ELF-1 (cell line): ENCODE measurements at regions not wholly inside any gene's neighbourhood (a gene's known extent, or its start where the extent isn't known, plus 50 kb on each side); places are given as distances from the start of the nearest gene placed in this dataset.
A peak's percentile ranks its signal among the peaks of the same experiment; 100 is the strongest.

Experiments used
- DNase-seq: peaks from one replicate; pipeline ENCODE4 v3.0.0-alpha.2; 2016; ENCODE audit warnings: low read depth, low spot score

DNA sequence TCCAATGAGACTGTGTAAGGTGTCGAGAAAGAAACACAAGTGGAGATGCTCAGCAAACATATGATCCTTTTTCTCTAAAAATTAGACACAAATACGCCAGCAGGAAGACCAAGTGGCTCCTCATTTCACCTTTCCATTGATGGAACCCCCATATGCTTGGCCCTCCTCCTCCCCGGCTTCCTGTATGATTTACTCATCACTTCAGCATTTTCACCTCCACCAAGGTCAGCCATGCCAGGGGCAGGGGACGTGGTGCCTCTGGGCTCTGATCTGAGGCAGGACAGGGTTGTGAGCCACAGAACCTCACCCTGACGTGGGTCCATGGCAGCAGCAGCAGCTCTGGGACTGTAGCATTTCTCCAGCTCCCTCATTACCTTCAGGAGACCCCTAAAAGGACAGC lies 116.8 kb upstream of the PFKP start:
- DNase-seq = no peak

DNA sequence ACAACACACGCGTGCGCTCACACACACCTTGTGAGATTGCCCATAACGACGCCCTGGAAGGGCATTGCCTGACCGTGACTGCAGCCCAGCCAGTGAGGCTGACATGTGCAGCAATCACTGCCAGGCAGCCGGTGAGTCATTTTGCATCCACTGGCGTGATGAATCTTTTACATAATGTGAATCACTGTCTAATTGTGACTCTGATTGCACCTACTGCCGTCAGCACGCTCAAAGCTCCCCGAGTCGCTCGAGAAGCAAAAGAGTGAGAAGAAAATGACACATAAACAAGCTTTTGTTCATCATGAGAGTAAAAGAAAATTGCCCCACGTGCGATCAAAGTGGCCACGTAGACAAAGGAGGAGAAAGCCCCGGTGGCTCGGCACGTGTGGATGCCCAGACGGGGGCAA lies 117.4 kb upstream of the PFKP start:
- no peak for DNase-seq

- DNase-seq = no peak
Measured at GRCh38 chr10:2949221-2949947, 118.0 kb upstream of the PFKP start.

GRCh38 chr10:2948127-2948854 lies 119.1 kb upstream of the PFKP start:
- no peak for DNase-seq

GRCh38 chr10:2944788-2945187 lies 122.6 kb upstream of the PFKP start:
- no peak for DNase-seq

- DNase-seq = no peak
Measured at GRCh38 chr10:2943932-2944614, 123.3 kb upstream of the PFKP start.

DNA sequence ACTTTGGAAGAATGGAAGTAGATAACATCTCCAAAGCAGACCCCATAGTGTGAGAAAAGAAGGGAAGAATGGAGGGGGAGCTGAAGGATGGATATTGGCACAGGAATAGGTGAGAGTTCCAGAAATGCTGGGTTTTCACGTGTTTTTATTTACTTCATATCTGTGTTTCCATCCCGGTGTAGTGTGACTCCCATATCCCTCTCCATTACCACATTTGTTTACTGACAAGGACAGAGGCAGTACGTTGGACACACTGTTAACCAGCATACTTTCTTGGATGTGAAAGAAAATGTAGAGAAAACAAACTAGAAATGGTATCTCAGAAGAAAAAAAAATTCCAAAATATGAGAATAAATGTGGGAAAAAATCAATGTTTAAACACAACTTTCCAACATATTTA lies 124.4 kb upstream of the PFKP start:
- no peak for DNase-seq

GRCh38 chr10:2938869-2939268 lies 128.5 kb upstream of the PFKP start:
- DNase-seq = no peak

DNA sequence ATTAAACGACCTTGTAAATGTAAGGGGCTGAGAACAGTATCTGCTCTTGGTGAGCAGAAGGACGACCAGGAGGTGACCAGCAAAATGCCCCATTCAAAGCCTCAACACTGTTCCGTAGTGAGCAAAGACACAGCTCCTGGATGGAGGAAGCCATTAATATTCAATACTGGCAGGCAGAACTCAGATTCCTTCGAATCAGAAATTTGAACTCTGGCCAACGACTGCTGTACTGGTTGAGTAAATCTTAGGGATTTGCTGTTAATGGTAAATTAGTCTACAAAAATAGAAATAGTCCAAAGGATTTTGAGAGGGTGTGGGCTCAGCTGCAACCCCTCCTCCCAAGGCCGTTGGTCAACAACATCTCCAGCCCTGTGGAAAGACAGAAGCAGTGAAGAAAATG lies 130.5 kb upstream of the PFKP start:
- no peak for DNase-seq

GRCh38 chr10:2935647-2936386 lies 131.5 kb upstream of the PFKP start:
- DNase-seq = no peak

DNA sequence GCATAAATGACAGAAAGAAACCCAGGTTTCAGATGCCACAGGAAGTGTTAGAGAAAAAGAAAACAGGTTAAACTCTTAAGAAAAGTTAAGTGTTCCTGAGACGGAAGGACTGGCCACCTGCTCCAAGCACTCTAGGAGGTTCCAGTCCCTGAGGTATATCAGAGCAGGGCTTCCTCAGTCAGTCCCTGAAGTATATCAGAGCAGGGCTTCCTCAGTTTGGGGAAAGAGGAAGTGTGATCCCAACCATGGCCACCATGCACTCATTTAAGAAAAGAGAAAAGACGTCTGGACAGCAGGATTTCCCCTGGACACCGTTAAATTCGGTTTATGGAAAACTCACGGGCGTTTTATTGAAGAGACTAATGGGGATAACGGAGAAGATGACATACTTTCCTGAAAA lies 133.4 kb upstream of the PFKP start:
- no peak for DNase-seq

GRCh38 chr10:2933519-2933918 lies 133.8 kb upstream of the PFKP start:
- no peak for DNase-seq

- no peak for DNase-seq
Measured at GRCh38 chr10:2933071-2933470, 134.3 kb upstream of the PFKP start.

GRCh38 chr10:2929480-2930258 lies 137.7 kb upstream of the PFKP start:
- peak; percentile 14 for DNase-seq

GRCh38 chr10:2927958-2928840 lies 139.1 kb upstream of the PFKP start:
- peak; percentile 86 for DNase-seq

DNA sequence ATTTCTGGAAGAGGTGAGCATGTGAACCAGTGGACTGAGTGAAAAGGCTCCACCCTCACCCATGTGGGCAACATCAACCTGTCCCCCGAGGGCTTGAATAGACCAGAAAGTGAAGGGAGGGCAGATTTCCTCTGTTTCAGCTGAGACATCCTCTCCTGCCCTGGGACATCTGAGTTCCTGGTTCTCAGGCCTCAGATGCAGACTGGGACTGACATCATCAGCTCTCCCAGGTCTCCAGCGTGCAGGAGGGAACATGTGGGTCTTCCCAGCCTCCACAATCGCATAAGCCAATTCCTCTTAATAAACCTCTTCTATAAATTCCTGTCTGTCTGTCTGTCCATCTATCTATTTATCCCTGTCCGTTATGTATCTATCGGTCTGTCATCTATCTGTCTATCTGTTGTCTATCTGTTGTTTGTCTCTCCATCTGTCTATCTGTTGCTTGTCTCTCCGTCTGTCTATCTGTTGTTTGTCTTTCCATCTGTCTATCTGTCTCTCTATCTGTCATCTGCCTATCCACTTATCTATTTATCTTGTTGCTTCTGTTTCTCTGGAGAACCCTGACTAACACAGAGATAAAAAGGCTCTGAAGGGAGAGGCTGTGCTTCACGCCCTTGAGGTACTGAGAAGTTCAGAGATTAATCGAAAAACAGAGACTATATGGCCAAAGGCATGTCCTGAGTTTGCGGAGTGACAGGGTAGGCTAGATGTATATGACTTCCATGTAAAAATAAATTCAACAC lies 140.3 kb upstream of the PFKP start:
- DNase-seq = peak; percentile 16

DNA sequence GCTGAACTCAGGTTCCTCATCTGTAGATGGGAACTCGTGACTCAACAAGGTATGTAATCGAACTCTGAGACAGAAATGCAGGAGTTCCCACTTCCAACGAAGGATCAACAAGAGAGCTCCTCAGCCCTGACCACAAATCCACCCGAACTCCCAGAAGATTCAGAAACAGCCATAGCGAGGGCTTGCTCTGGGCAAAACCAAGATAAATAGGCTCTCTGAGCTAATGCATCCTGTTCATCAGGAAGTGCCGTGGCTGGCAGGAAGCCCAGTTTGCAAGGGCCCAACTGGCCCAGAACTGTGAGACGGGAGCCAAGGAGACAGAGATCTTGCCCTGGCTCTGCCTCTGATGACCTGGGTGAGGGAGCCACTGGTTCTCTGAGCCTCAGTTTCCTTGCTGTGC lies 141.7 kb upstream of the PFKP start:
- no peak for DNase-seq

GRCh38 chr10:2924431-2924830 lies 142.9 kb upstream of the PFKP start:
- no peak for DNase-seq

GRCh38 chr10:2921956-2922680 lies 145.2 kb upstream of the PFKP start:
- peak; percentile 21 for DNase-seq
